H1 (cell line): ENCODE measurements at regions not wholly inside any gene's neighbourhood (a gene's known extent, or its start where the extent isn't known, plus 50 kb on each side); places are given as distances from the start of the nearest gene placed in this dataset.

ENCODE experiments used
- CHD7 ChIP-seq: fragments of 300-600 bp; sonication (generic); IDR thresholded peaks from 2 replicates; pipeline ENCODE4 v1.7.1; 2012; ENCODE audit warnings: low read length, moderate library complexity, mild to moderate bottlenecking, inconsistent platforms; ENCODE audit not compliant: insufficient replicate concordance

GRCh38 chr10:65491799-65492198 is 1434.0 kb upstream of the LRRTM3 start (continued):
- no peak for TF ChIP-seq CHD7
